CD4-positive, alpha-beta T cell (primary cell): ENCODE measurements at regions not wholly inside any gene's neighbourhood (a gene's known extent, or its start where the extent isn't known, plus 50 kb on each side); places are given as distances from the start of the nearest gene placed in this dataset.

ENCODE experiments used
- ATAC-seq: fragments of 200-7000 bp; cut with Tn5 transposase; one replicate; pipeline ENCODE4 v1.10.0; 2022; ENCODE audit warnings: mild to moderate bottlenecking; ENCODE audit not compliant: poor library complexity
- CTCF ChIA-PET: fragments of 350-600 bp; sonication (Branson Sonifier 250); formaldehyde crosslinking; loops from one replicate; lab custom pipeline; 2021; ENCODE audit warnings: antibody characterized with exemption, inconsistent platforms; lab: Charles Lee
- POLR2A ChIA-PET: fragments of 350-600 bp; sonication (Branson Sonifier 250); formaldehyde crosslinking; loops from one replicate; lab custom pipeline; 2021; ENCODE audit warnings: antibody characterized with exemption, inconsistent platforms; lab: Charles Lee
- DNase-seq, 14 experiments: peaks; one replicate each; pipeline ENCODE4 v3.0.0-alpha.2; 2013 to 2020; ENCODE audit warnings: mixed read lengths in 2 of 14
- H3K27ac ChIP-seq, 2 donors: one replicate each; pipeline versions ENCODE4 v1.5.1 to v1.7.0; 2013; ENCODE audit warnings: low read length in 2 of 2, low read depth in 1 of 2, mild to moderate bottlenecking in 1 of 2
- H3K27me3 ChIP-seq, 2 experiments: 1 replicate in 1 of 2; 2 replicates in 1 of 2; pipeline versions ENCODE4 v1.6.1 to v1.7.0; 2013; ENCODE audit warnings: low read length in 2 of 2, control low read depth in 1 of 2, mild to moderate bottlenecking in 1 of 2, moderate library complexity in 1 of 2; ENCODE audit not compliant: insufficient read depth in 2 of 2, control insufficient read depth in 1 of 2
- H3K36me3 ChIP-seq: one replicate; pipeline ENCODE4 v1.6.1; 2013; ENCODE audit warnings: low read length, control low read depth; ENCODE audit not compliant: insufficient read depth
- H3K4me1 ChIP-seq: one replicate; pipeline ENCODE4 v1.6.1; 2013; ENCODE audit warnings: low read length, control low read depth; ENCODE audit not compliant: insufficient read depth
- H3K4me3 ChIP-seq: one replicate; pipeline ENCODE4 v1.5.1; 2013; ENCODE audit warnings: mild to moderate bottlenecking, low read length, moderate library complexity
- H3K9me3 ChIP-seq, 2 experiments: 1 replicate in 1 of 2; 2 replicates in 1 of 2; pipeline versions ENCODE4 v1.6.1 to v1.7.0; 2013; ENCODE audit warnings: low read length in 2 of 2, mild to moderate bottlenecking in 2 of 2, control low read depth in 1 of 2, moderate library complexity in 1 of 2; ENCODE audit not compliant: control insufficient read depth in 1 of 2, insufficient read depth in 1 of 2
- H3K27ac Mint-ChIP-seq: one replicate; pipeline ENCODE4 v1.8.0; 2020; ENCODE audit warnings: mixed read lengths
- H3K27me3 Mint-ChIP-seq: one replicate; pipeline ENCODE4 v1.8.0; 2021; ENCODE audit warnings: mixed read lengths
- H3K36me3 Mint-ChIP-seq: one replicate; pipeline ENCODE4 v1.8.0; 2021; ENCODE audit warnings: low read depth, mixed read lengths
- H3K4me1 Mint-ChIP-seq: one replicate; pipeline ENCODE4 v1.8.0; 2021; ENCODE audit warnings: low read depth, mixed read lengths
- H3K4me3 Mint-ChIP-seq: one replicate; pipeline ENCODE4 v1.8.0; 2020; ENCODE audit warnings: mild to moderate bottlenecking, mixed read lengths
- H3K9me3 Mint-ChIP-seq: one replicate; pipeline ENCODE4 v1.8.0; 2020; ENCODE audit warnings: mixed read lengths
- intact Hi-C, 2 experiments: fragments of 100-400 bp; cut with DNase I in 1 of 2; cut with micrococcal nuclease in 1 of 2; formaldehyde crosslinking; loops; one replicate each; pipeline versions ENCODE4 v1.15.1 to v1.9.0; 2023 to 2025; cut with DNase I, micrococcal nuclease
- TF ChIP-seq, protein P1 (sequence below): fragments of 200-600 bp; IDR thresholded peaks from one replicate; pipeline ENCODE4 v1.8.0; 2022; ENCODE audit warnings: antibody characterized with exemption, mild to moderate bottlenecking

DNA sequence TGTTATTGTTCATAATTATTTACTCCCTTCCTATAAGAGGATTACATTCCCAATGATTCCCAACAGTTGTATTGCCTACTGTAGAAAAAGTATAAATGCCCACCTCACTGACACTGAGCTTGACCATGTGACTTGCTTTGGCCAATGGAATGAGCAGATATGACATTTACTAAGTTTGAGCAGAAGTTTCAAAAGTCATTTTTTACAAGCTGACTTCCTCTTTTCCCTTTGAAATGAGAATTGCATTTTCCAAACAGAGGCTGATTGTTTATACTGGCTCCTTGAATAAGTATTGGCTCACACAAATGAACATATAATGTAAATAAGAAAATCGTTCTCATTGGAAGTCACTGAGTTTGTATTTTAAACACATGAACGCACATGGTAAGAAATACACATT, 116.4 kb upstream of the LRFN5 start:
- Mint-ChIP-seq H3K27me3 (no peaks in the 10 kb centered on the region), H3K4me1 (no peaks in the 10 kb centered on the region), H3K27ac (no peak overlapping the region), H3K9me3 (no peaks in the 10 kb centered on the region), H3K36me3 (no peaks in the 10 kb centered on the region), H3K4me3 (no peak overlapping the region)
- ATAC-seq (no peak), DNase-seq (no peak)
- H3K4me1 ChIP-seq: no peaks in the 10 kb centered on the region
- H3K27ac ChIP-seq: no peak overlapping the region
- H3K9me3 ChIP-seq: no peaks in the 10 kb centered on the region
- ChIA-PET POLR2A (no interaction called here), CTCF (no interaction called here)
- H3K4me3 ChIP-seq: no peak overlapping the region
- no peaks in the 10 kb centered on the region for H3K27me3 ChIP-seq
- intact Hi-C loops: no loop called here
- TF ChIP-seq, protein P1, sequence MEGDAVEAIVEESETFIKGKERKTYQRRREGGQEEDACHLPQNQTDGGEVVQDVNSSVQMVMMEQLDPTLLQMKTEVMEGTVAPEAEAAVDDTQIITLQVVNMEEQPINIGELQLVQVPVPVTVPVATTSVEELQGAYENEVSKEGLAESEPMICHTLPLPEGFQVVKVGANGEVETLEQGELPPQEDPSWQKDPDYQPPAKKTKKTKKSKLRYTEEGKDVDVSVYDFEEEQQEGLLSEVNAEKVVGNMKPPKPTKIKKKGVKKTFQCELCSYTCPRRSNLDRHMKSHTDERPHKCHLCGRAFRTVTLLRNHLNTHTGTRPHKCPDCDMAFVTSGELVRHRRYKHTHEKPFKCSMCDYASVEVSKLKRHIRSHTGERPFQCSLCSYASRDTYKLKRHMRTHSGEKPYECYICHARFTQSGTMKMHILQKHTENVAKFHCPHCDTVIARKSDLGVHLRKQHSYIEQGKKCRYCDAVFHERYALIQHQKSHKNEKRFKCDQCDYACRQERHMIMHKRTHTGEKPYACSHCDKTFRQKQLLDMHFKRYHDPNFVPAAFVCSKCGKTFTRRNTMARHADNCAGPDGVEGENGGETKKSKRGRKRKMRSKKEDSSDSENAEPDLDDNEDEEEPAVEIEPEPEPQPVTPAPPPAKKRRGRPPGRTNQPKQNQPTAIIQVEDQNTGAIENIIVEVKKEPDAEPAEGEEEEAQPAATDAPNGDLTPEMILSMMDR: no peak
- H3K36me3 ChIP-seq: no peaks in the 10 kb centered on the region

DNA sequence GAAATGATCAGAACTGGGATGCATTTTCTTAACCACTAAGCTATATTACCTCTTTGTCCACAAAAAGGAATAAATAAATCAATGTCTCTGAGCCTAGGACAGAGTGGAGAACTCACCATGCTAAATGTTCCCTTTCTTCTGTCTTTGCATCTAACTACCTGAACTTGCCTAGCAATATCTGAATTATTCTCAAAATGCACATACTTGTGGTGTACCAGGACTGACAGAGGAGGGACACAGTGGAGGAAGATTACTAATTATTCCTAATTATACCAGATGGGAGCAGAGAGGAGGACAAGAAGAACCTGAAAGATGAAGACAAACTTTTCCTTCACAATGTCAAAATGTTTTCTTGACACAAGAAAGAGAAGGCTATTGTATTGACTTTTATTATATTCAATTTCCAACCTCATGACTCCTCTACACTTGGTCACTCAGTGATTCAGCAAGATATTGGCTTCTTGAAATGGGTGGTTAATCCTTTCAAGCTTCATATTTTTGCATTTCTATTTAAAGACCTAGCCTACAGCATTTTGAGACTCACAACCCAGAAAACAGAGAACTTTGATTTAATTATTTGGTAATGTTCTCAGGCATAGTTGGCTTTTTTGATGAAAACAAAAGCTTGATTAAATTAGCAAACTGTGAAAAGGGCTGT, 117.2 kb upstream of the LRFN5 start:
- H3K4me3 Mint-ChIP-seq: no peak overlapping the region
- H3K27ac Mint-ChIP-seq: no peak overlapping the region
- H3K27me3 Mint-ChIP-seq: no peaks in the 10 kb centered on the region
- Histone ChIP-seq H3K27ac (no peak overlapping the region), H3K4me1 (no peaks in the 10 kb centered on the region), H3K27me3 (no peaks in the 10 kb centered on the region), H3K36me3 (no peaks in the 10 kb centered on the region), H3K9me3 (no peaks in the 10 kb centered on the region), H3K4me3 (no peak overlapping the region)
- no peak for ATAC-seq
- H3K4me1 Mint-ChIP-seq: no peaks in the 10 kb centered on the region
- H3K36me3 Mint-ChIP-seq: no peaks in the 10 kb centered on the region
- H3K9me3 Mint-ChIP-seq: no peaks in the 10 kb centered on the region
- CTCF ChIA-PET: no interaction called here
- intact Hi-C loops: no loop called here
- no peak for DNase-seq
- POLR2A ChIA-PET: no interaction called here
- TF ChIP-seq, protein P1: no peak

DNA sequence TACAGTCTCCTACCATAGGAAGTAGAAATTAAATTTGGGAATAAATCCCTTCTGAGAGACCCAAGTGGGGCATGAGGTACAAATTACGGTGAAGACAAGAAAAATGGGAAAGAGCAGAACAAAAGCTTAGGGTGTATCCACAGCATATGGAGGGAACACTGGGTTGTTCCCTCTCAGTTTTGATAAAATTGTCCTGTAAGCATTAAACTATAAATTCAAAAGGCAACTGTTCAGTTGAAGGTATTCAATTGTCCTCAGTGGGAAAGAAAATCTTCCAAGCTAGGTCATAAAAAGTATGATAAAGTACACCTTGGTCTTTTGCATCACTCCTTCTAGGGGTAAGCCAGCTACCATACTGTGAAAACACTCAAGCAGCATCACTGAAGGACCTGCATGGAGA, 118.3 kb upstream of the LRFN5 start:
- H3K4me3 Mint-ChIP-seq: no peak overlapping the region
- DNase-seq: no peak
- no peak overlapping the region for H3K4me3 ChIP-seq
- H3K4me1 ChIP-seq: no peaks in the 10 kb centered on the region
- H3K36me3 Mint-ChIP-seq: no peaks in the 10 kb centered on the region
- no peaks in the 10 kb centered on the region for H3K9me3 ChIP-seq
- no peaks in the 10 kb centered on the region for H3K4me1 Mint-ChIP-seq
- CTCF ChIA-PET: no interaction called here
- no peaks in the 10 kb centered on the region for H3K36me3 ChIP-seq
- POLR2A ChIA-PET: no interaction called here
- TF ChIP-seq, protein P1: no peak
- H3K27ac ChIP-seq: no peak overlapping the region
- ATAC-seq: no peak
- no peaks in the 10 kb centered on the region for H3K27me3 ChIP-seq
- intact Hi-C loops: no loop called here
- H3K27me3 Mint-ChIP-seq: no peaks in the 10 kb centered on the region
- no peaks in the 10 kb centered on the region for H3K9me3 Mint-ChIP-seq
- no peak overlapping the region for H3K27ac Mint-ChIP-seq
